ENCODE measurements at regions not wholly inside any gene's neighbourhood (a gene's known extent, or its start where the extent isn't known, plus 50 kb on each side); places are given as distances from the start of the nearest gene placed in this dataset.

- TF ChIP-seq AFF1 (IDR thresholded peaks at IDR 0.05; ENCODE audit: low read depth in 1 of 2, partially characterized antibody in 2 of 2) (no peak), SMC3 (conservative IDR thresholded peaks at IDR 0.05; ENCODE audit: insufficient read depth, low read depth, low read length) (no peak), MTA3 (IDR thresholded peaks at IDR 0.05; ENCODE audit: borderline replicate concordance) (no peak)
These were observed 177.0 kb upstream of the AKR1E2 start (continued) for GRCh38 chr10:4648999-4649398.

- H2AFZ ChIP-seq (ENCODE audit: low read depth, low read length): no peak overlapping the region
- no peak overlapping the region for H3K9ac ChIP-seq (ENCODE audit: insufficient read depth in 1 of 2, low read depth in 2 of 2, low read length in 2 of 2)
- no peak for ATAC-seq
- 0% methylated on average over 3 of the region's 3 CpGs for WGBS (ENCODE audit: insufficient coverage, low coverage, missing lambda C conversion rate)
- H4K20me1 ChIP-seq (replicated peaks; ENCODE audit: control insufficient read depth, insufficient read depth, low read length): no peaks in the 10 kb centered on the region
- no peak for TF ChIP-seq HBP1 (CRISPR knock-in tag; IDR thresholded peaks at IDR 0.05)
- no peak for TF ChIP-seq CEBPZ (IDR thresholded peaks at IDR 0.05; ENCODE audit: borderline replicate concordance, low read depth, low read length)
- TF ChIP-seq FOXA1 (IDR thresholded peaks at IDR 0.05; ENCODE audit: borderline replicate concordance): no peak
- no peak for TF ChIP-seq NELFE (IDR thresholded peaks at IDR 0.05; ENCODE audit: insufficient read depth, insufficient read length)
- no peak for TF ChIP-seq CGGBP1 (CRISPR knock-in tag; IDR thresholded peaks at IDR 0.05)
- no peak for TF ChIP-seq PURB (CRISPR knock-in tag; IDR thresholded peaks at IDR 0.05; ENCODE audit: low read depth)
- CTCF ChIA-PET (ENCODE audit: low intra/inter-chr PET ratio): no interaction called here
- H3K79me2 ChIP-seq (ENCODE audit: control insufficient read depth, insufficient read depth, low read length): no peaks in the 10 kb centered on the region
- no peaks in the 10 kb centered on the region for H3K4me1 ChIP-seq (replicated peaks in 1 of 2; ENCODE audit: control insufficient read depth in 2 of 2, insufficient read depth in 2 of 2, low read length in 2 of 2)
- no peaks in the 10 kb centered on the region for H3K36me3 ChIP-seq (ENCODE audit: control insufficient read depth, insufficient read depth, low read length)
- POLR2A ChIA-PET: no interaction called here
- no peak overlapping the region for H3K27ac ChIP-seq (ENCODE audit: extremely low read depth, low read depth, low read length)
- H3K9me3 ChIP-seq (replicated peaks; ENCODE audit: control insufficient read depth, insufficient read depth, low read depth, low read length): no peaks in the 10 kb centered on the region
- H3K4me2 ChIP-seq (ENCODE audit: insufficient read depth, low read length): no peak overlapping the region
- H3K9me1 ChIP-seq (ENCODE audit: control insufficient read depth, insufficient read depth, low read length): no peaks in the 10 kb centered on the region
- H3K4me3 ChIP-seq: no peak overlapping the region
- in situ Hi-C loops (cut with MboI): no loop called here
- no peak for FAIRE-seq
- BruUV-seq (replicated peaks): no TSS peak
- intact Hi-C loops (cut with micrococcal nuclease): no loop called here
- no peak for DNase-seq (ENCODE audit: extremely low read depth in 1 of 4, low spot score in 3 of 4)
- H3K27me3 ChIP-seq (ENCODE audit: control insufficient read depth in 2 of 2, insufficient read depth in 2 of 2, low read length in 2 of 2): peaks cover 0 to 4% of the 10 kb centered on the region in 2 experiments; a peak in 1 of 5 replicates
These were observed 178.8 kb upstream of the AKR1E2 start for GRCh38 chr10:4647109-4647785.

Data from K562 (cell line).